ENCODE measurements at regions not wholly inside any gene's neighbourhood (a gene's known extent, or its start where the extent isn't known, plus 50 kb on each side); places are given as distances from the start of the nearest gene placed in this dataset.
A peak's percentile ranks its signal among the peaks of the same experiment; 100 is the strongest.
"Not testable (repeated sequence)": the region's sequence is repeated elsewhere in the genome, so short reads cannot be mapped to it uniquely, and the experiment has no call there.

DNA sequence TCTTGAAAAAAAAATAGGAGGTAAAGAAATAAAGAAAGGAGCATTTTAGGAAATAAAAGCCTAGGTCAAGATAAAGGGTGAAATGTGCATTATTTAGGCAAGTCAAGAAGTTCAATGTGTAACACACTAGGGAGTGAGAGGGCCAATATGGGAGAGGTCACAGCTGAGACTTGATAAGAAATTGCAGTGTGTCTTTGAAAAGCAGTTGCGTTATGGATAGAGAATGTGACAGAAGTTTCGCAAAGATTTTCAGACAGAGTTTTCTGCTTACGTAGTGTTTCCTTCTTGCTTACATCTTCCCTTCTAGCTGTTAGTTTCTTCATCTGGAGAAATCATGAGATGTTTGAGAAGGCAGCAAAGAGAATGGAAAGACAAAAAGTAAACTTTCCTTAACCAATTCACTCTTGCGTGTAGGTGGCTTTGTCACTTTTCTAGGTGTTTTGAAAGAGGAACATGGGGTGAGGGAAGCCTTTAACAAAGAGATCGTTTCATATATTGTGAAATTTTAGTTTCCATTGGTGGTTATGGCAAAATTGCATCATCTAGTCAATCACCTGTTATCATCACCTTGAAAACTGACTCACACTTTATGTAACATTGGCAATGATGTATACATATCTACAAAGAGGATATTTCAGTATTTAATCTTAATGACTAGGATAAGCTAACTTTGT, 975.5 kb downstream of the OLFM4 start:
- TF ChIP-seq PAX5 (IDR thresholded peaks at IDR 0.05; ENCODE audit: insufficient read depth, low read length, severe bottlenecking), result no peak
- no peak for TF ChIP-seq POU2F2 (IDR thresholded peaks at IDR 0.05; ENCODE audit: low read depth, low read length)
- TF ChIP-seq POLR2AphosphoS5 (IDR thresholded peaks at IDR 0.05; ENCODE audit: low read depth, low read length), result no peak
- TF ChIP-seq TAF1 (IDR thresholded peaks at IDR 0.05; ENCODE audit: low read depth, low read length), result no peak
- FAIRE-seq, result no peak
- no peak for DNase-seq (ENCODE audit: insufficient read length, low spot score)

- FAIRE-seq, result no peak
- TF ChIP-seq POLR2AphosphoS5 (IDR thresholded peaks at IDR 0.05; ENCODE audit: low read depth, low read length) (no peak), TAF1 (IDR thresholded peaks at IDR 0.05; ENCODE audit: low read depth, low read length) (no peak), PAX5 (IDR thresholded peaks at IDR 0.05; ENCODE audit: insufficient read depth, low read length, severe bottlenecking) (no peak), SPI1 (IDR thresholded peaks at IDR 0.05; ENCODE audit: low read depth, low read length) (no peak), POLR2A (IDR thresholded peaks at IDR 0.05; ENCODE audit: low read depth, low read length) (no peak), POU2F2 (IDR thresholded peaks at IDR 0.05; ENCODE audit: low read depth, low read length) (no peak)
- DNase-seq (ENCODE audit: insufficient read length, low spot score), result no peak
Measured at GRCh38 chr13:54016542-54016941, 987.9 kb downstream of the OLFM4 start.

GRCh38 chr13:54018485-54018884, 989.9 kb downstream of the OLFM4 start:
- no peak for FAIRE-seq
- no peak for DNase-seq (ENCODE audit: insufficient read length, low spot score)
- TF ChIP-seq POU2F2 (IDR thresholded peaks at IDR 0.05; ENCODE audit: low read depth, low read length) (no peak), POLR2A (IDR thresholded peaks at IDR 0.05; ENCODE audit: low read depth, low read length) (no peak), POLR2AphosphoS5 (IDR thresholded peaks at IDR 0.05; ENCODE audit: low read depth, low read length) (no peak), SPI1 (IDR thresholded peaks at IDR 0.05; ENCODE audit: low read depth, low read length) (no peak)

GRCh38 chr13:54029226-54029625, 1000.6 kb downstream of the OLFM4 start:
- DNase-seq (ENCODE audit: insufficient read length, low spot score) (peak; percentile 21), FAIRE-seq (peak; percentile 97)
- peak; percentile 95 for TF ChIP-seq SPI1 (IDR thresholded peaks at IDR 0.05; ENCODE audit: low read depth, low read length)
- TF ChIP-seq POLR2AphosphoS5 (IDR thresholded peaks at IDR 0.05; ENCODE audit: low read depth, low read length), result no peak
- TF ChIP-seq PAX5 (IDR thresholded peaks at IDR 0.05; ENCODE audit: insufficient read depth, low read length, severe bottlenecking), result peak; percentile 80

DNA sequence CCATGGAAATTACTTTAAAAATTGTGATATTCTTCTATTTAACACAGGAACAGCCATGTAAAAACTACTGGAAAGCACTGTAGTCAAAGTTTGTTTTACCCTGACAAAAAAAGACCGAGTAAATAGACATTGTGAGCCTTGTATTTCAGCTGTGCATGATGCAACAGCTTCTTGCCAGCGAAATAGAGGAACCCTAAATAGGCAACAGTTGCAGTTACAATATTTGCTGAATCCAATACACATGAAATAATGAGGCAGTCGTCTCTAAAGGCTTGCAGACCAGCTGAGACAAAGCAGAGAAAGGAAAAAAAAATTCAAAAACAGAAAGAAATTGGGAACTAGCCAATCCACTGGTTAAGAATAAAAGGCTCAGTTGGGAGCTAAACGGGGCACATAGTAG, 1001.1 kb downstream of the OLFM4 start:
- FAIRE-seq, result no peak
- no peak for DNase-seq (ENCODE audit: insufficient read length, low spot score)
- TF ChIP-seq POLR2AphosphoS5 (IDR thresholded peaks at IDR 0.05; ENCODE audit: low read depth, low read length) (no peak), POLR2A (IDR thresholded peaks at IDR 0.05; ENCODE audit: low read depth, low read length) (no peak), PAX5 (IDR thresholded peaks at IDR 0.05; ENCODE audit: insufficient read depth, low read length, severe bottlenecking) (no peak), TAF1 (IDR thresholded peaks at IDR 0.05; ENCODE audit: low read depth, low read length) (no peak), SPI1 (IDR thresholded peaks at IDR 0.05; ENCODE audit: low read depth, low read length) (no peak), POU2F2 (IDR thresholded peaks at IDR 0.05; ENCODE audit: low read depth, low read length) (no peak)

DNA sequence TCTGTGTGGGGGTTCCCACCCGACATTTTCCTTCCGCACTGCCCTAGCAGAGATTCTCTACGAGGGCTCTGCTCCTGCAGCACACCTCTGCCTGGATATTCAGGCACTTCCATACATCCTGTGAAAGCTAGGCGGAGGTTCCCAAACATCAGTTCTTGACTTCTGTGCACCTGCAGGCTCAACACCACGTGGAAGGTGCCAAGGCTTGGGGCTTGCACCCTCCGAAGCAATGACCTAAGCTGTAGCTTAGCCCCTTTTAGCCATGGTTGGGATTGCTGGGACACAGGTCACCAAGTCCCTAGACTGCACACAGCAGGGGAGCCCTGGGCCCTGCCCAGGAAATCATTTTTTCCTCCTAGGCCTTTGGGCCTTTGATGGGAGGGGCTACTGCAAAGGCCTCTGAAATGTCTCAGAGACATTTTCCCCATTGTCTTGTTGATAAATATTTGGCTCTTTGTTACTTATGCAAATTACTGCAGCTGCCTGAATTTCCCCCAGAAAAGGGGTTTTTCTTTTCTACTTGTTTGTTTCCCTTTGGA, 1004.8 kb downstream of the OLFM4 start:
- FAIRE-seq (no peak), DNase-seq (ENCODE audit: insufficient read length, low spot score) (no peak)

DNA sequence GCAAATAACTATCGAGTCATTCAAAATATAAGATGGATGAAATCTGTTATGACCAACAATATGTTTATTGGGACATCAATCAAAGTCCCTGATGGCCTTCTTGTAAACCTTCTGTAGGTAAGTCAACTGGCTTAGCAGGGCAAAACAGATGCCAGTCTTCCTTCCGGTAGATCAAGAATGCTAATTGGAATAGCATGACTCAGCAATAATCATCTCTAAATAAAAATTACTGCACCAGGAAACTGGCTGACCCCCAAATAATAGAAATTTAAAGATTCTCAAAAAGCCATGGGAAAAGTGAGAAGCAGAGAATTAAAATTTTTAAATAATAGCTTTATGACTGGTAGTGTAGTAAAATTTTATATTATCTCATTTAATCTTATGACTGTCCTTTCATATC, 1005.4 kb downstream of the OLFM4 start:
- FAIRE-seq, result no peak
- TF ChIP-seq POU2F2 (IDR thresholded peaks at IDR 0.05; ENCODE audit: low read depth, low read length) (no peak), TAF1 (IDR thresholded peaks at IDR 0.05; ENCODE audit: low read depth, low read length) (no peak), PAX5 (IDR thresholded peaks at IDR 0.05; ENCODE audit: insufficient read depth, low read length, severe bottlenecking) (no peak), POLR2A (IDR thresholded peaks at IDR 0.05; ENCODE audit: low read depth, low read length) (no peak), POLR2AphosphoS5 (IDR thresholded peaks at IDR 0.05; ENCODE audit: low read depth, low read length) (no peak), SPI1 (IDR thresholded peaks at IDR 0.05; ENCODE audit: low read depth, low read length) (no peak)
- no peak for DNase-seq (ENCODE audit: insufficient read length, low spot score)

More for the DNA sequence above, 1004.8 kb downstream of the OLFM4 start:
- no peak for TF ChIP-seq POLR2AphosphoS5 (IDR thresholded peaks at IDR 0.05; ENCODE audit: low read depth, low read length)
- TF ChIP-seq SPI1 (IDR thresholded peaks at IDR 0.05; ENCODE audit: low read depth, low read length), result no peak
- TF ChIP-seq POLR2A (IDR thresholded peaks at IDR 0.05; ENCODE audit: low read depth, low read length), result no peak
- TF ChIP-seq POU2F2 (IDR thresholded peaks at IDR 0.05; ENCODE audit: low read depth, low read length), result no peak
- TF ChIP-seq TAF1 (IDR thresholded peaks at IDR 0.05; ENCODE audit: low read depth, low read length), result no peak
- TF ChIP-seq PAX5 (IDR thresholded peaks at IDR 0.05; ENCODE audit: insufficient read depth, low read length, severe bottlenecking), result no peak

DNA sequence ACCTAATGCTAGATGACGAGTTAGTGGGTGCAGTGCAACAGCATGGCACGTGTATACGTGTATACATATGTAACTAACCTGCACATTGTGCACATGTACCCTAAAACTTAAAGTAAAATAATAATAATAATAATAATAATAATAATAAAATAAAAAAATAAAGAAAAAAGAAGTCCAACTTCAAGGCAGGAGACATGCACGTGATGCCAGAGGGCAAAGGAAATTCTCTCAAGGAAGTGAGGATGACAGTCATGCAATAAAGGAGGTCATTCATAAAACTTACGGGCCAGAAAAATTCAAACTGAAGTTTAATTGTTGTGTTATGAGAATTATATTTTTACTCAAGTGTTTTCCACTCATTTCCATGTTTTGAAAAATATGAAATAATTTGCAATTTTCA, 1028.8 kb downstream of the OLFM4 start:
- FAIRE-seq; DNase-seq (ENCODE audit: insufficient read length, low spot score): not testable (repeated sequence)

GRCh38 chr13:54069958-54070357, 1041.3 kb downstream of the OLFM4 start:
- not testable (repeated sequence) for DNase-seq (ENCODE audit: insufficient read length, low spot score); FAIRE-seq

- DNase-seq (ENCODE audit: insufficient read length, low spot score), result no peak
- TF ChIP-seq POU2F2 (IDR thresholded peaks at IDR 0.05; ENCODE audit: low read depth, low read length), result no peak
- TF ChIP-seq POLR2AphosphoS5 (IDR thresholded peaks at IDR 0.05; ENCODE audit: low read depth, low read length), result no peak
- no peak for TF ChIP-seq POLR2A (IDR thresholded peaks at IDR 0.05; ENCODE audit: low read depth, low read length)
- TF ChIP-seq SPI1 (IDR thresholded peaks at IDR 0.05; ENCODE audit: low read depth, low read length), result no peak
- FAIRE-seq, result no peak
Measured at GRCh38 chr13:54077569-54077968, 1049.0 kb downstream of the OLFM4 start.
